SK-N-SH (cell line): ENCODE measurements at regions not wholly inside any gene's neighbourhood (a gene's known extent, or its start where the extent isn't known, plus 50 kb on each side); places are given as distances from the start of the nearest gene placed in this dataset.

Source experiments
- CTCF ChIA-PET: fragments of 300-600, 350-600 bp; formaldehyde crosslinking; extraction: SDS; loops from one replicate; lab custom pipeline; 2021; lab: Yijun Ruan, JAX
- POLR2A ChIA-PET: fragments of 350-600 bp; sonication (Branson Sonifier 250); formaldehyde crosslinking; extraction: SDS; loops from one replicate; lab custom pipeline; 2020; ENCODE audit warnings: antibody characterized with exemption, inconsistent platforms; lab: Yijun Ruan, JAX
- DNase-seq: peaks from one replicate; pipeline ENCODE4 v3.0.0; 2012
- H2AFZ ChIP-seq: fragments of 200-600 bp; sonication (generic); 2 replicates; pipeline ENCODE4 v1.8.1; 2016; ENCODE audit warnings: antibody characterized with exemption, mild to moderate bottlenecking, low read depth
- H3F3A ChIP-seq: fragments of 200-600 bp; sonication (generic); replicated peaks from 2 replicates; pipeline ENCODE3; 2016; ENCODE audit warnings: antibody characterized with exemption, mild to moderate bottlenecking; ENCODE audit not compliant: insufficient read depth
- H3K27ac ChIP-seq, 2 experiments: fragments of 200-500 bp in 1 of 2; fragments of 200-600 bp in 1 of 2; sonication (Bioruptor generic) in 1 of 2; sonication (generic), shearing (Covaris generic) in 1 of 2; 2 replicates each; pipeline versions ENCODE4 v1.5.1 to v1.6.1; 2014 to 2016; ENCODE audit warnings: low read depth in 2 of 2, inconsistent platforms in 1 of 2, low read length in 1 of 2, mild to moderate bottlenecking in 1 of 2, mixed read lengths in 1 of 2
- H3K27me3 ChIP-seq: fragments of 200-600 bp; sonication (generic), shearing (Covaris generic); 2 replicates; pipeline ENCODE4 v1.6.1; 2016; ENCODE audit warnings: mixed run types; ENCODE audit not compliant: insufficient read depth
- H3K36me3 ChIP-seq, 2 experiments: fragments of 200-500 bp in 1 of 2; fragments of 200-600 bp in 1 of 2; sonication (Bioruptor generic) in 1 of 2; sonication (generic) in 1 of 2; replicated peaks in 1 of 2; 2 replicates each; pipeline versions ENCODE3 to v1.5.1; 2014 to 2016; ENCODE audit warnings: low read length in 1 of 2, mild to moderate bottlenecking in 1 of 2; ENCODE audit not compliant: insufficient read depth in 2 of 2, control insufficient read depth in 1 of 2
- H3K4me1 ChIP-seq, 2 experiments: fragments of 200-500 bp in 1 of 2; fragments of 200-600 bp in 1 of 2; sonication (Bioruptor generic) in 1 of 2; sonication (generic), shearing (Covaris generic) in 1 of 2; 2 replicates each; pipeline versions ENCODE4 v1.5.1 to v1.6.1; 2014 to 2016; ENCODE audit warnings: low read depth in 1 of 2, low read length in 1 of 2, mixed run types in 1 of 2; ENCODE audit not compliant: insufficient read depth in 2 of 2, control insufficient read depth in 1 of 2
- H3K4me2 ChIP-seq: fragments of 200-600 bp; sonication (generic), shearing (Covaris generic); 2 replicates; pipeline ENCODE4 v1.6.1; 2017; ENCODE audit warnings: mixed run types
- H3K4me3 ChIP-seq, 2 experiments: fragments of 200-500 bp in 1 of 2; fragments of 200-600 bp in 1 of 2; sonication (Bioruptor generic) in 1 of 2; sonication (generic), shearing (Covaris generic) in 1 of 2; 2 replicates each; pipeline versions ENCODE4 v1.5.1 to v1.8.1; 2014 to 2016; ENCODE audit warnings: low read depth in 2 of 2, inconsistent platforms in 1 of 2, low read length in 1 of 2, mild to moderate bottlenecking in 1 of 2, mixed read lengths in 1 of 2, moderate library complexity in 1 of 2
- H3K79me2 ChIP-seq: fragments of 200-600 bp; sonication (generic); 2 replicates; pipeline ENCODE4 v1.8.1; 2017; ENCODE audit warnings: mild to moderate bottlenecking; ENCODE audit not compliant: insufficient read depth
- H3K9ac ChIP-seq: fragments of 200-600 bp; sonication (generic); 2 replicates; pipeline ENCODE4 v1.6.1; 2017; ENCODE audit warnings: mixed run types
- H3K9me2 ChIP-seq: fragments of 200-600 bp; sonication (generic); 2 replicates; pipeline ENCODE4 v1.6.1; 2017; ENCODE audit warnings: mixed run types
- H3K9me3 ChIP-seq: fragments of 200-600 bp; sonication (generic); 2 replicates; pipeline ENCODE4 v1.6.1; 2017; ENCODE audit warnings: mixed run types, mild to moderate bottlenecking, moderate library complexity
- H4K20me1 ChIP-seq: fragments of 200-600 bp; sonication (generic); 2 replicates; pipeline ENCODE4 v1.6.1; 2017; ENCODE audit warnings: mild to moderate bottlenecking, mixed run types; ENCODE audit not compliant: insufficient read depth
- CHD2 ChIP-seq: fragments of 150-350 bp; IDR thresholded peaks from 2 replicates; pipeline ENCODE4 v1.6.1; 2018; ENCODE audit warnings: low read length; ENCODE audit not compliant: partially characterized antibody
- ELF1 ChIP-seq: IDR thresholded peaks from 2 replicates; pipeline ENCODE4 v1.4.0; 2012
- EP300 ChIP-seq, 2 experiments: IDR thresholded peaks; 2 replicates each; pipeline versions ENCODE4 v1.4.0 to v1.6.1; 2012; ENCODE audit warnings: borderline replicate concordance in 1 of 2, low read depth in 1 of 2, low read length in 1 of 2
- FOSL2 ChIP-seq: IDR thresholded peaks from 2 replicates; pipeline ENCODE4 v1.4.0; 2012; ENCODE audit warnings: low read depth, mild to moderate bottlenecking, moderate library complexity, borderline replicate concordance
- FOXJ3 ChIP-seq: sonication (generic); formaldehyde crosslinking; IDR thresholded peaks from 2 replicates; pipeline ENCODE4 v1.5.1; 2020; ENCODE audit warnings: mild to moderate bottlenecking, missing genetic modification reagents
- IRF3 ChIP-seq: fragments of 150-350 bp; IDR thresholded peaks from 2 replicates; pipeline ENCODE4 v1.6.1; 2016; ENCODE audit warnings: mild to moderate bottlenecking, low read depth, low read length
- JUND ChIP-seq: IDR thresholded peaks from 2 replicates; pipeline ENCODE4 v1.4.0; 2012
- MXI1 ChIP-seq: IDR thresholded peaks from 2 replicates; pipeline ENCODE4 v1.6.1; 2012; ENCODE audit warnings: mild to moderate bottlenecking, low read depth, low read length, improper control_type of control experiment
- PBX3 ChIP-seq: IDR thresholded peaks from 2 replicates; pipeline ENCODE4; 2012
- POLR2AphosphoS5 ChIP-seq: IDR thresholded peaks from 2 replicates; pipeline ENCODE4 v1.6.1; 2012; ENCODE audit warnings: low read depth, low read length
- RAD21 ChIP-seq: IDR thresholded peaks from 2 replicates; pipeline ENCODE4 v1.6.1; 2012; ENCODE audit warnings: mild to moderate bottlenecking, low read length
- RFX5 ChIP-seq: IDR thresholded peaks from 2 replicates; pipeline ENCODE4 v1.6.1; 2012; ENCODE audit warnings: mild to moderate bottlenecking, improper control_type of control experiment, low read length
- RXRA ChIP-seq: IDR thresholded peaks from 2 replicates; pipeline ENCODE4 v1.4.0; 2012; ENCODE audit warnings: low read depth, mild to moderate bottlenecking, borderline replicate concordance
- SMC3 ChIP-seq: IDR thresholded peaks from 2 replicates; pipeline ENCODE4 v1.6.1; 2012; ENCODE audit warnings: low read depth, low read length, improper control_type of control experiment
- TAF1 ChIP-seq: IDR thresholded peaks from 2 replicates; pipeline ENCODE4 v1.6.1; 2012; ENCODE audit warnings: low read depth, mild to moderate bottlenecking, low read length, moderate library complexity, borderline replicate concordance
- TEAD4 ChIP-seq: IDR thresholded peaks from 2 replicates; pipeline ENCODE4 v1.4.0; 2012; ENCODE audit warnings: mild to moderate bottlenecking, borderline replicate concordance; ENCODE audit not compliant: insufficient read depth
- USF1 ChIP-seq: IDR thresholded peaks from 2 replicates; pipeline ENCODE4 v1.4.0; 2012; ENCODE audit warnings: low read depth, borderline replicate concordance
- ZBTB33 ChIP-seq: IDR thresholded peaks from 2 replicates; pipeline ENCODE4 v1.4.0; 2012; ENCODE audit warnings: low read depth, borderline replicate concordance
- WGBS: methylation state at CpG from one replicate; pipeline ENCODE4 v1.1.6; 2017; ENCODE audit warnings: low lambda C conversion rate; 5-methylcytosine and 5-hydroxymethylcytosine counted together

GRCh38 chr10:21175797-21176196 lies 278.7 kb upstream of the NEBL start:
- ChIA-PET POLR2A (no interaction called here), CTCF (interaction anchor here (1.1 to 1.2 kb wide), 2 partner anchors 12 to 77 kb away, joined by 3 read pairs; no protein-coding TSS in a partner anchor)
- H3K4me2 ChIP-seq = no peak overlapping the region
- no peaks in the 10 kb centered on the region for H3K79me2 ChIP-seq
- no peak overlapping the region for H3K4me3 ChIP-seq
- no peaks in the 10 kb centered on the region for H3K36me3 ChIP-seq
- H3K9me3 ChIP-seq = no peaks in the 10 kb centered on the region
- 89% methylated on average over 4 of the region's 4 CpGs for WGBS
- H3K9me2 ChIP-seq = no peaks in the 10 kb centered on the region
- peaks cover 3% of the 10 kb centered on the region for H3F3A ChIP-seq
- H3K27ac ChIP-seq = no peak overlapping the region
- H3K27me3 ChIP-seq = no peaks in the 10 kb centered on the region
- no peak for DNase-seq
- no peak overlapping the region for H2AFZ ChIP-seq
- peaks cover 0 to 13% of the 10 kb centered on the region in 2 experiments; a peak in 1 of 4 replicates for H3K4me1 ChIP-seq
- no peak overlapping the region for H3K9ac ChIP-seq
- TF ChIP-seq PBX3 (no peak), FOXJ3 (CRISPR knock-in tag) (no peak), RXRA (no peak), ELF1 (no peak), USF1 (no peak), CHD2 (no peak)
- H4K20me1 ChIP-seq = no peaks in the 10 kb centered on the region

GRCh38 chr10:21174715-21175495 lies 277.8 kb upstream of the NEBL start:
- Histone ChIP-seq H3K4me3 (peak overlapping the region in 1 of 2 experiments; percentile 63; a peak in 3 of 4 replicates), H3K4me2 (peak overlapping the region; percentile 92; the same call in 1 of the 2 replicates)
- POLR2A ChIA-PET = no interaction called here
- TF ChIP-seq RFX5 = no peak
- no peak for TF ChIP-seq RAD21
- TF ChIP-seq ELF1 = no peak
- TF ChIP-seq FOSL2 = no peak
- no peak for TF ChIP-seq SMC3
- no peak for TF ChIP-seq RXRA
- no peak for TF ChIP-seq TEAD4
- TF ChIP-seq TAF1 = no peak
- no peak for TF ChIP-seq IRF3
- no peak for TF ChIP-seq FOXJ3 (CRISPR knock-in tag)
- TF ChIP-seq ZBTB33 = no peak
- TF ChIP-seq PBX3 = no peak
- no peak for TF ChIP-seq MXI1
- TF ChIP-seq JUND = no peak
- TF ChIP-seq POLR2AphosphoS5 = no peak
- no peak for TF ChIP-seq EP300 (IDR thresholded peaks at IDR 0.05; ENCODE audit: borderline replicate concordance in 1 of 2, low read depth in 1 of 2, low read length in 1 of 2)

More at GRCh38 chr10:21174715-21175495, 277.8 kb upstream of the NEBL start:
- H3K27me3 ChIP-seq = no peaks in the 10 kb centered on the region
- peaks cover 3% of the 10 kb centered on the region for H3F3A ChIP-seq
- no peaks in the 10 kb centered on the region for H3K9me3 ChIP-seq
- no peaks in the 10 kb centered on the region for H4K20me1 ChIP-seq
- WGBS = 52% methylated on average over 33 of the region's 33 CpGs
- no peak for DNase-seq
- H2AFZ ChIP-seq = peak overlapping the region; percentile 81; the same call in 1 of the 2 replicates
- H3K9me2 ChIP-seq = no peaks in the 10 kb centered on the region
- H3K9ac ChIP-seq = no peak overlapping the region
- no peaks in the 10 kb centered on the region for H3K36me3 ChIP-seq
- peak overlapping the region in 1 of 2 experiments; percentile 76; a peak in 2 of 4 replicates for H3K27ac ChIP-seq
- CTCF ChIA-PET = interaction anchor here (1.1 to 1.2 kb wide), 2 partner anchors 13 to 76 kb away, joined by 3 read pairs; no protein-coding TSS in a partner anchor
- H3K4me1 ChIP-seq = peaks cover 0 to 13% of the 10 kb centered on the region in 2 experiments; a peak in 1 of 4 replicates
- H3K79me2 ChIP-seq = no peaks in the 10 kb centered on the region
